Adrenal gland (tissue), 9 donors: ENCODE measurements at regions not wholly inside any gene's neighbourhood (a gene's known extent, or its start where the extent isn't known, plus 50 kb on each side); places are given as distances from the start of the nearest gene placed in this dataset.

Source experiments
- DNase-seq, 7 donors: peaks; one replicate each; pipeline ENCODE4 v3.0.0-alpha.2; 2019 to 2020
- H3K27ac ChIP-seq, 5 donors: fragments of 200-600 bp; sonication (generic) in 4 of 5; 1 replicate in 3 of 5; 2 replicates in 2 of 5; pipeline versions ENCODE4 v1.5.1 to v1.8.0; 2016 to 2020; ENCODE audit warnings: mild to moderate bottlenecking in 1 of 5
- H3K27me3 ChIP-seq: fragments of 200-600 bp; 2 replicates; pipeline ENCODE4 v1.8.0; 2021
- H3K36me3 ChIP-seq, 2 donors: fragments of 200-600 bp; replicated peaks in 1 of 2; 1 replicate in 1 of 2; 2 replicates in 1 of 2; pipeline versions ENCODE4 v1.5.1 to v1.8.0; 2018 to 2022
- H3K4me1 ChIP-seq, 2 donors: fragments of 200-600 bp; replicated peaks in 1 of 2; 1 replicate in 1 of 2; 2 replicates in 1 of 2; pipeline versions ENCODE4 v1.5.1 to v1.8.0; 2018 to 2021
- H3K4me3 ChIP-seq, 4 donors: fragments of 200-600 bp; sonication (generic) in 3 of 4; one replicate each; pipeline ENCODE4 v1.5.1; 2016 to 2018
- H3K9me3 ChIP-seq, 3 donors: fragments of 200-600 bp; sonication (generic) in 1 of 3; replicated peaks in 1 of 3; 1 replicate in 2 of 3; 2 replicates in 1 of 3; pipeline versions ENCODE4 v1.5.1 to v1.8.0; 2016 to 2021
- CTCF ChIP-seq, 6 experiments: fragments of 450-650 bp in 4 of 6; fragments of 200-600 bp in 2 of 6; sonication (generic) in 1 of 6; IDR thresholded peaks; 1 replicate in 5 of 6; 2 replicates in 1 of 6; pipeline versions ENCODE4 v1.5.1 to v1.8.0; 2016 to 2021; ENCODE audit warnings: antibody characterized with exemption in 6 of 6, mild to moderate bottlenecking in 2 of 6, moderate library complexity in 1 of 6
- POLR2A ChIP-seq, 2 donors: fragments of 450-650 bp; IDR thresholded peaks; one replicate each; pipeline ENCODE4 v1.6.1; 2017; ENCODE audit warnings: antibody characterized with exemption in 2 of 2, mild to moderate bottlenecking in 2 of 2, moderate library complexity in 1 of 2
- WGBS, 4 donors: extraction: QIAGEN DNeasy Blood & Tissue Kit in 2 of 4; methylation state at CpG; one replicate each; pipeline versions ENCODE4 v1.1.5 to v1.1.7; 2013 to 2017; 5-methylcytosine and 5-hydroxymethylcytosine counted together
- intact Hi-C, 2 donors: fragments of 100-400 bp; cut with DNase I; formaldehyde crosslinking; loops; one replicate each; pipeline versions ENCODE4 v1.14.1 to v1.15.0; 2022 to 2023
- donor health status: healthy with polysubstance abuse.
- donor health status: Bipolar disorder and iron deficiency.
- donor health status: DM: yes; HTN: yes; CAD: no.
- donor health status: DM: no; HTN: no; CAD: no.
- donor health status: DM: no; HTN: no; CAD: no.

DNA sequence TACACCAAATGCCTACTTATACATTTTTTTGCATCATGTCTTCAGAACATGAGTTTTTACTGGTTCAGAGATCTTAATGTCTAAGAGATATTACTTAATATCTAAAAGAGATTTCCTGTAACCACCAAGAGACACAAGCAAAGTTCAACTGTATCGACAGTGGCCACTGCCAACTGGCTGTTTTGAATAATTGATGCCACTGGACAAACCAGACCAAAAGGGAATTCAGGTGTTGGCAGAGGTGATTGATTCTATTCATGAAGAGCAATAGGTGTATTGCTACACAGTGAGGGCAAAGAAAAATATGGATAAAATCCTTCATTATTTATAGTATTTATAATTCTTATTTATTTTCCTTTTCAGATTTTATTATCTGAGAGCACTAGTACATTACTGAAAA, 58.5 kb upstream of the ANKRD17 start:
- 82 to 96% (median 91%) methylated on average over 1 of the region's 1 CpG for WGBS, 4 donors

DNA sequence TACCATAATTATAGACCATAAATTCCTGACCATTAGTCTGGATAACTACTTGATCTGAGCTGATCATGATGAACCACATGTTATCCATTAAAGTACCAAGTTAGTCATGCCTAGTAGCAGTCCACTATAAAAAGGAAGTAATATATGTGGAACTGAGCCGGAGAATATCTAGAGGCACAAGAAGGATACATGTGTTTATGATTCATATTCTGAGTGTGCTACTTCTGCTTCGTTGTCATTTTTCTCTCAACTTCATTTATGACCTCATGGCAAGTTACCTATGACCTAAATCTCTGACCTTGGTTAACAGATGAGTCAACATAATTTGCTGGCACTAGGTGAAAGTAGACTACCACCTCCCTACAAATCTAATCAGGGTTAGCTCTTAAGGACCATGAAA, 56.5 kb upstream of the ANKRD17 start:
- TF ChIP-seq POLR2A (IDR thresholded peaks at IDR 0.05) (no peak), CTCF (IDR thresholded peaks at IDR 0.05) (no peak)
- Histone ChIP-seq H3K27ac (no peak overlapping the region), H3K36me3 (no peaks in the 10 kb centered on the region), H3K27me3 (no peaks in the 10 kb centered on the region), H3K4me1 (no peaks in the 10 kb centered on the region), H3K4me3 (no peak overlapping the region), H3K9me3 (no peaks in the 10 kb centered on the region)
- intact Hi-C loops = no loop called here
- WGBS, 4 donors = 51 to 64% (median 59%) methylated on average over 2 of the region's 2 CpGs
- no peak for DNase-seq

More for the DNA sequence above, 58.5 kb upstream of the ANKRD17 start:
- no peaks in the 10 kb centered on the region for H3K36me3 ChIP-seq
- no peak overlapping the region for H3K4me3 ChIP-seq
- no peak for DNase-seq
- no peaks in the 10 kb centered on the region for H3K4me1 ChIP-seq
- H3K9me3 ChIP-seq = no peaks in the 10 kb centered on the region
- H3K27ac ChIP-seq = no peak overlapping the region
- TF ChIP-seq CTCF (IDR thresholded peaks at IDR 0.05) (no peak), POLR2A (IDR thresholded peaks at IDR 0.05) (no peak)
- H3K27me3 ChIP-seq = no peaks in the 10 kb centered on the region
- intact Hi-C loops = no loop called here

DNA sequence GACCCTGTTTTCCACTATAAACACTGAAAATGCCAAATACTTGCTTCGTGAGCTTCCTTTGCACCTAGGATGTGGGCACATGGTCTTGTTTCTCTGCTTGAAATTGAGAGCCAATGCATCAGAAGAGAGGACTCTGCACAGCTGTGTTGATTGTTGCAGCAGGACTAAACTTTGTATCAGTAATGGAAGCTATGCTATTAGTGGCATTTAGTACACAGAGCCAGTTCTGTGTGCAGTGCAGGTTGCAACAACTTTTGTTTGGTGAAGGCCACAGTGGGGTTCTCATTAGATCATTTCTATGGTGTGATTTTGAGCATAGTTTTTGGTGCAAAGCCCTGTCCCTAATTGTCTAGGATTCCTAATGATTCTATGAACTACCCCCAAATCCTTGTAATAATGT, 54.4 kb upstream of the ANKRD17 start:
- DNase-seq = no peak
- 81 to 100% (median 89%) methylated on average over 1 of the region's 1 CpG for WGBS, 4 donors
- no peaks in the 10 kb centered on the region for H3K4me1 ChIP-seq
- no peak overlapping the region for H3K27ac ChIP-seq
- TF ChIP-seq POLR2A (IDR thresholded peaks at IDR 0.05) = no peak
- no peak for TF ChIP-seq CTCF (IDR thresholded peaks at IDR 0.05)
- no peaks in the 10 kb centered on the region for H3K36me3 ChIP-seq
- H3K9me3 ChIP-seq = no peaks in the 10 kb centered on the region
- H3K4me3 ChIP-seq = no peak overlapping the region
- no peaks in the 10 kb centered on the region for H3K27me3 ChIP-seq
- intact Hi-C loops = loop anchor here in 1 of 2 donors (5.0 kb wide), 1 partner anchor 344 kb away; no protein-coding TSS in a partner anchor

GRCh38 chr4:73311428-73311827, 52.8 kb upstream of the ANKRD17 start:
- no peak for DNase-seq
- H3K4me3 ChIP-seq = no peak overlapping the region
- H3K27ac ChIP-seq = no peak overlapping the region
- H3K4me1 ChIP-seq = no peaks in the 10 kb centered on the region
- intact Hi-C loops = loop anchor here in 1 of 2 donors (5.0 kb wide), 1 partner anchor 346 kb away; no protein-coding TSS in a partner anchor
- no peaks in the 10 kb centered on the region for H3K9me3 ChIP-seq
- no peaks in the 10 kb centered on the region for H3K27me3 ChIP-seq
- no peak for TF ChIP-seq POLR2A (IDR thresholded peaks at IDR 0.05)
- TF ChIP-seq CTCF (IDR thresholded peaks at IDR 0.05) = peak in 5 of 6 experiments; percentile 25 to 53 (median 41)
- no peaks in the 10 kb centered on the region for H3K36me3 ChIP-seq
